ENCODE measurements at regions not wholly inside any gene's neighbourhood (a gene's known extent, or its start where the extent isn't known, plus 50 kb on each side); places are given as distances from the start of the nearest gene placed in this dataset.

- no peak for TF ChIP-seq CTCF (IDR thresholded peaks at IDR 0.05; ENCODE audit: low read depth, low read length, missing input control)
- TF ChIP-seq SP1 (IDR thresholded peaks at IDR 0.05), result no peak
- TF ChIP-seq REST (IDR thresholded peaks at IDR 0.05), result no peak
- no peak for TF ChIP-seq FOXA1 (IDR thresholded peaks at IDR 0.05)
- TF ChIP-seq EGR1 (IDR thresholded peaks at IDR 0.05; ENCODE audit: low read depth in 2 of 2), result no peak
- TF ChIP-seq TAF1 (conservative IDR thresholded peaks at IDR 0.05), result no peak
- TF ChIP-seq MAX (IDR thresholded peaks at IDR 0.05), result no peak
- no peak for TF ChIP-seq JUND (IDR thresholded peaks at IDR 0.05)
- no peak for TF ChIP-seq RXRA (IDR thresholded peaks at IDR 0.05)
- no peak for TF ChIP-seq YY1 (IDR thresholded peaks at IDR 0.05)
Measured at GRCh38 chr2:175864137-175864850, 137.8 kb downstream of the LNPK start.
